A549 (cell line): ENCODE measurements at regions not wholly inside any gene's neighbourhood (a gene's known extent, or its start where the extent isn't known, plus 50 kb on each side); places are given as distances from the start of the nearest gene placed in this dataset.

Source experiments
- ATAC-seq, 2 experiments: fragments of 200-7000 bp in 1 of 2; fragments of >200 bp in 1 of 2; cut with Nextera tagmentation in 1 of 2; cut with Tn5 transposase in 1 of 2; 3 replicates each; pipeline versions ENCODE4 v1.8.0 to v1.9.1; 2018 to 2020; ENCODE audit warnings: mild to moderate bottlenecking in 1 of 2, moderate library complexity in 1 of 2
- CTCF ChIA-PET: fragments of 300-600 bp; sonication (Branson Sonifier 250); formaldehyde crosslinking; extraction: SDS; loops from one replicate; lab custom pipeline; 2021; ENCODE audit warnings: antibody characterized with exemption, inconsistent platforms; lab: Yijun Ruan, JAX
- POLR2A ChIA-PET: fragments of 350-600 bp; formaldehyde crosslinking; extraction: SDS; loops from one replicate; lab custom pipeline; 2021; ENCODE audit warnings: antibody characterized with exemption, inconsistent platforms; lab: Yijun Ruan, JAX
- DNase-seq, 2 experiments: peaks; one replicate each; pipeline versions ENCODE4 v3.0.0 to v3.0.0-alpha.2; 2011 to 2016; ENCODE audit warnings: low read depth in 1 of 2, low spot score in 1 of 2
- FAIRE-seq: peaks from 2 replicates; lab custom pipeline; 2011; peaks lifted over from hg19 to GRCh38; lab: Jason Lieb, UNC
- H3K27ac ChIP-seq, 2 experiments: fragments of >200 bp; sonication (Bioruptor Twin); formaldehyde crosslinking; 3 replicates each; pipeline ENCODE4 v1.5.1; 2016 to 2017
- H3K4me1 ChIP-seq: fragments of >200 bp; sonication (Bioruptor Twin); formaldehyde crosslinking; 3 replicates; pipeline ENCODE4 v1.6.1; 2016
- H3K4me2 ChIP-seq: fragments of >200 bp; sonication (Bioruptor Twin); formaldehyde crosslinking; 3 replicates; pipeline ENCODE4 v1.6.1; 2016
- H3K4me3 ChIP-seq: fragments of >200 bp; sonication (Bioruptor Twin); formaldehyde crosslinking; 3 replicates; pipeline ENCODE4 v1.5.1; 2016
- H3K9me3 ChIP-seq: fragments of >200 bp; sonication (Bioruptor Twin); formaldehyde crosslinking; 3 replicates; pipeline ENCODE4 v1.6.1; 2016
- CEBPB ChIP-seq, 2 experiments: fragments of >200 bp in 1 of 2; sonication (Bioruptor Twin) in 1 of 2; formaldehyde crosslinking in 1 of 2; IDR thresholded peaks; 2 replicates each; pipeline ENCODE4 v1.6.1; 2012 to 2016
- CHD2 ChIP-seq: fragments of 150-350 bp; IDR thresholded peaks from 2 replicates; pipeline ENCODE4 v1.6.1; 2014; ENCODE audit warnings: low read length; ENCODE audit not compliant: partially characterized antibody
- EHMT2 ChIP-seq: fragments of 200-600 bp; sonication (generic); IDR thresholded peaks from 2 replicates; pipeline ENCODE4 v1.6.1; 2016; ENCODE audit warnings: antibody characterized with exemption, low read depth, mild to moderate bottlenecking, moderate library complexity
- ESRRA ChIP-seq: fragments of 150-350 bp; IDR thresholded peaks from 2 replicates; pipeline ENCODE4 v1.6.1; 2014; ENCODE audit warnings: mild to moderate bottlenecking, low read length, borderline replicate concordance
- FOSL2 ChIP-seq, 2 experiments: fragments of 450-650 bp in 1 of 2; fragments of >200 bp in 1 of 2; sonication (Bioruptor Twin) in 1 of 2; formaldehyde crosslinking; IDR thresholded peaks; 2 replicates each; pipeline versions ENCODE4 v1.5.0 to v1.6.1; 2016 to 2020; ENCODE audit warnings: mild to moderate bottlenecking in 1 of 2, moderate library complexity in 1 of 2
- HOXB13 ChIP-seq: fragments of 250-450 bp; sonication (Bioruptor Pico); IDR thresholded peaks from 2 replicates; pipeline ENCODE4 v1.5.0; 2020; ENCODE audit warnings: low read depth, mild to moderate bottlenecking, moderate library complexity
- JUNB ChIP-seq: fragments of >200 bp; sonication (Bioruptor Twin); formaldehyde crosslinking; IDR thresholded peaks from 2 replicates; pipeline ENCODE4 v1.6.1; 2016
- KDM5A ChIP-seq: fragments of 200-600 bp; sonication (generic); IDR thresholded peaks from 2 replicates; pipeline ENCODE4 v1.6.1; 2016; ENCODE audit warnings: antibody characterized with exemption, mild to moderate bottlenecking
- MAFK ChIP-seq: fragments of 450-650 bp; IDR thresholded peaks from 2 replicates; pipeline ENCODE4 v1.6.1; 2014; ENCODE audit not compliant: partially characterized antibody
- MAZ ChIP-seq: fragments of 150-350 bp; IDR thresholded peaks from 2 replicates; pipeline ENCODE4 v1.6.1; 2014; ENCODE audit warnings: antibody characterized with exemption, low read depth, low read length, borderline replicate concordance
- MYC ChIP-seq: IDR thresholded peaks from 2 replicates; pipeline ENCODE4 v1.6.1; 2012; ENCODE audit warnings: mild to moderate bottlenecking, inconsistent platforms, low read length, improper control_type of control experiment, borderline replicate concordance
- NPAS2 ChIP-seq: fragments of 250-450 bp; sonication (Bioruptor Pico); IDR thresholded peaks from 2 replicates; pipeline ENCODE4 v1.8.0; 2022; ENCODE audit warnings: mild to moderate bottlenecking, moderate library complexity, borderline replicate concordance
- NR3C1 ChIP-seq: fragments of >200 bp; sonication (Bioruptor Twin); formaldehyde crosslinking; IDR thresholded peaks from 3 replicates; pipeline ENCODE4 v1.6.1; 2017
- PHF8 ChIP-seq: fragments of 200-600 bp; sonication (generic); IDR thresholded peaks from 2 replicates; pipeline ENCODE4 v1.6.1; 2016; ENCODE audit warnings: low read depth, mild to moderate bottlenecking, antibody characterized with exemption, moderate library complexity, borderline replicate concordance
- POLR2A ChIP-seq: IDR thresholded peaks from 2 replicates; pipeline ENCODE4 v1.6.1; 2012; ENCODE audit warnings: mild to moderate bottlenecking, low read length
- RCOR1 ChIP-seq: fragments of 150-350 bp; IDR thresholded peaks from 2 replicates; pipeline ENCODE4 v1.6.1; 2014; ENCODE audit warnings: antibody characterized with exemption, low read length, low read depth
- RFX5 ChIP-seq: fragments of 450-650 bp; IDR thresholded peaks from 2 replicates; pipeline ENCODE4 v1.7.1; 2014; ENCODE audit warnings: antibody characterized with exemption, mild to moderate bottlenecking, moderate library complexity
- SMC3 ChIP-seq: fragments of >200 bp; sonication (Bioruptor Twin); formaldehyde crosslinking; IDR thresholded peaks from 3 replicates; pipeline ENCODE4 v1.6.1; 2018; ENCODE audit warnings: inconsistent platforms
- SREBF2 ChIP-seq: fragments of 450-650 bp; IDR thresholded peaks from 2 replicates; pipeline ENCODE4 v1.6.1; 2014; ENCODE audit warnings: mild to moderate bottlenecking, moderate library complexity
- TFCP2L1 ChIP-seq: fragments of 250-450 bp; sonication (Bioruptor Pico); IDR thresholded peaks from 2 replicates; pipeline ENCODE4 v1.5.0; 2021; ENCODE audit warnings: mild to moderate bottlenecking
- ZNF302 ChIP-seq: fragments of 250-450 bp; sonication (Bioruptor Pico); IDR thresholded peaks from 2 replicates; pipeline ENCODE4 v1.9.0; 2021; ENCODE audit warnings: inconsistent platforms, mild to moderate bottlenecking, moderate library complexity
- WGBS: methylation state at CpG from one replicate; pipeline ENCODE4 v1.1.6; 2017; ENCODE audit errors: missing lambda C conversion rate; 5-methylcytosine and 5-hydroxymethylcytosine counted together
- TF ChIP-seq, protein P1 (sequence below): IDR thresholded peaks from 2 replicates; pipeline ENCODE4 v1.6.1; 2012
- TF ChIP-seq, protein P2 (sequence below): fragments of >200 bp; sonication (Bioruptor Twin); formaldehyde crosslinking; IDR thresholded peaks from 3 replicates; pipeline ENCODE4 v1.6.1; 2016
- TF ChIP-seq, protein P3 (sequence below): fragments of >200 bp; sonication (Bioruptor Twin); formaldehyde crosslinking; IDR thresholded peaks from 2 replicates; pipeline ENCODE4 v1.6.1; 2016
- TF ChIP-seq, protein P4 (sequence below): fragments of 250-450 bp; sonication (Bioruptor Pico); IDR thresholded peaks from 2 replicates; pipeline ENCODE4 v1.5.0; 2020; ENCODE audit warnings: low read depth, mild to moderate bottlenecking, moderate library complexity
- TF ChIP-seq, protein P5 (sequence below): fragments of 450-650 bp; IDR thresholded peaks from 2 replicates; pipeline ENCODE4 v1.6.1; 2014; ENCODE audit warnings: antibody characterized with exemption

DNA sequence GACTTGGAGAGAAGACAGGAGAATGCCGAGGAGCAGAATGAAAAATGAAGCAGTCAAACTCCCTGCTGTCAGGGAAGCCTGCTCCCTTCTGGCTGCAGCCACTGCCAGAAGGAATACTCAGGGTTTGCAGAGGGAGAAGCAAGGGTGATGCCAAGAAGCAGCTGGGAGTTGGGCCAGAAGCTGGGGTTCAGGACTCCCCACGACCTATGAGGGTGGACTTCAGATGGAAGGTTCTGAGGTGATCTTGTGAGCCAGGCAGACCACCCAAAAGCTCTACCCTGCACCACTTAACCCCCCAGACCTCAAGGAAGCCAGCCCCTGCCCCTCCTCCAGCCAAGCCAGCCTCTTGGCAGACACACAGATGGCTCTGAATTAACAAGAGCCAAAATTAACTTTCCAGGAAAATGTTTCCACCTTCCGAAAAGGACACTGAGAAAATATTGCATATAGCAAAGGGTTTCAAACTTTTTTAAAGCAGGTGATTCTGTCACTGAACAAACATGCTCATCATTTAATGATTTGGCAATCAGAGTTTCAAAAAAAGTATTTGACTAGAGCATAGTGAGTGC lies 126.0 kb upstream of the ERCC4 start (continued):
- TF ChIP-seq HOXB13: no peak
- no peak for TF ChIP-seq FOSL2 (IDR thresholded peaks at IDR 0.05)
- TF ChIP-seq FOSL2 (CRISPR knock-in tag; IDR thresholded peaks at IDR 0.05): no peak
- TF ChIP-seq, protein P1, sequence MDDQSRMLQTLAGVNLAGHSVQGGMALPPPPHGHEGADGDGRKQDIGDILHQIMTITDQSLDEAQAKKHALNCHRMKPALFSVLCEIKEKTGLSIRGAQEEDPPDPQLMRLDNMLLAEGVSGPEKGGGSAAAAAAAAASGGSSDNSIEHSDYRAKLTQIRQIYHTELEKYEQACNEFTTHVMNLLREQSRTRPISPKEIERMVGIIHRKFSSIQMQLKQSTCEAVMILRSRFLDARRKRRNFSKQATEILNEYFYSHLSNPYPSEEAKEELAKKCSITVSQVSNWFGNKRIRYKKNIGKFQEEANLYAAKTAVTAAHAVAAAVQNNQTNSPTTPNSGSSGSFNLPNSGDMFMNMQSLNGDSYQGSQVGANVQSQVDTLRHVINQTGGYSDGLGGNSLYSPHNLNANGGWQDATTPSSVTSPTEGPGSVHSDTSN: no peak
- no peak for TF ChIP-seq NPAS2 (CRISPR knock-in tag)
- TF ChIP-seq, all 56 proteins: peak for 0

DNA sequence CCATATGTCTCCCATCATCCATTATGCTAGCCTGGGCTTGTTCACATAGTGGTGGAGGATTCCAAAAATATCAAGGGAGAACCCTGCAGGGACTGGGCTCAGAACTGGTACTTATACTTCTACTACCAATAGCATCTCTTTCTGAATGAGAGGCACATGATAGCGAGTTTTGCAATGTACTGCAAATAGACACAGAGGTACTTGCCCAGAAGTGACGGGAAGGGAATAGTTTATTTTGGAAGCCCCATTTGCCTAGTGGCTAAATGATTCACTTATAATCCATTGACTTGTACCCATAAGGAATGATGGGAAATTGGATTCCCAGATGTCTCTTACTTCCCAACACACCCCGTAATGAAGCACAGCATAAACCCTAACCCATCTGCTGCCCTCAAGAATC lies 124.8 kb upstream of the ERCC4 start:
- DNase-seq (no peak), FAIRE-seq (no peak), ATAC-seq (no peak)
- Histone ChIP-seq H3K4me2 (no peak overlapping the region), H3K4me3 (no peak overlapping the region), H3K27ac (no peak overlapping the region), H3K9me3 (no peaks in the 10 kb centered on the region), H3K4me1 (no peaks in the 10 kb centered on the region)
- CTCF ChIA-PET: no interaction called here
- POLR2A ChIA-PET: no interaction called here
- TF ChIP-seq KDM5A: no peak
- no peak for TF ChIP-seq ESRRA
- no peak for TF ChIP-seq TFCP2L1 (CRISPR knock-in tag)
- no peak for TF ChIP-seq CHD2
- no peak for TF ChIP-seq POLR2A
- TF ChIP-seq CEBPB (IDR thresholded peaks at IDR 0.05): no peak
- no peak for TF ChIP-seq NR3C1
- no peak for TF ChIP-seq MYC
- TF ChIP-seq SMC3: no peak
- no peak for TF ChIP-seq NPAS2 (CRISPR knock-in tag)
- TF ChIP-seq, protein P2, sequence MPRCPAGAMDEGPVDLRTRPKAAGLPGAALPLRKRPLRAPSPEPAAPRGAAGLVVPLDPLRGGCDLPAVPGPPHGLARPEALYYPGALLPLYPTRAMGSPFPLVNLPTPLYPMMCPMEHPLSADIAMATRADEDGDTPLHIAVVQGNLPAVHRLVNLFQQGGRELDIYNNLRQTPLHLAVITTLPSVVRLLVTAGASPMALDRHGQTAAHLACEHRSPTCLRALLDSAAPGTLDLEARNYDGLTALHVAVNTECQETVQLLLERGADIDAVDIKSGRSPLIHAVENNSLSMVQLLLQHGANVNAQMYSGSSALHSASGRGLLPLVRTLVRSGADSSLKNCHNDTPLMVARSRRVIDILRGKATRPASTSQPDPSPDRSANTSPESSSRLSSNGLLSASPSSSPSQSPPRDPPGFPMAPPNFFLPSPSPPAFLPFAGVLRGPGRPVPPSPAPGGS: no peak
- no peak for TF ChIP-seq MAZ
- TF ChIP-seq FOSL2 (IDR thresholded peaks at IDR 0.05): no peak
- no peak for TF ChIP-seq FOSL2 (CRISPR knock-in tag; IDR thresholded peaks at IDR 0.05)
- TF ChIP-seq RCOR1: no peak
- TF ChIP-seq, protein P3, sequence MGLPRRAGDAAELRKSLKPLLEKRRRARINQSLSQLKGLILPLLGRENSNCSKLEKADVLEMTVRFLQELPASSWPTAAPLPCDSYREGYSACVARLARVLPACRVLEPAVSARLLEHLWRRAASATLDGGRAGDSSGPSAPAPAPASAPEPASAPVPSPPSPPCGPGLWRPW: no peak
- WGBS: 2% methylated on average over 3 of the region's 3 CpGs

DNA sequence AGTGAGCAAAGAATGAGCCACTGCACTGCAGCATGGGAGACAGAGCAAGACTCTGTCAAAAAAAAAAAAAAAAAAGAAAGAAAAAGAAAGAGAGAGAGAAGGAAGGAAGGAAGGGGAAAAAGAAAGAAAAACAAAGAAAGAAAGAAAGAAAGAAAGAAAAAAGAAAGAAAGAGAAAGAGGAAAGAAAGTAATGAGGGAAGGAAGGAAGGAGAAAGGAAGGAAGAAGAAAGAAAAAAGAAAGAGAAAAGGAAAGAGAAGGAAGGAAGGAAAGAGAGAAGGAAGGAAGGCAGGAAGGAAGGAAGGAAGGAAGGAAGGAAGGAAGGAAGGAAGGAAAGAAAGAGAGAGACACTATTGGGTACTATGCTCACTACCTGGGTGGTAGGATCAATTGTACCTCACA lies 122.2 kb upstream of the ERCC4 start:
- ATAC-seq (no peak), DNase-seq (no peak), FAIRE-seq (no peak)
- H3K4me3 ChIP-seq: no peak overlapping the region
- no peak for TF ChIP-seq JUNB
- TF ChIP-seq POLR2A: no peak
- no peak for TF ChIP-seq ESRRA
- TF ChIP-seq CEBPB (IDR thresholded peaks at IDR 0.05): no peak
- no peak overlapping the region for H3K27ac ChIP-seq
- no peaks in the 10 kb centered on the region for H3K9me3 ChIP-seq
- ChIA-PET CTCF (no interaction called here), POLR2A (no interaction called here)
- H3K4me1 ChIP-seq: no peaks in the 10 kb centered on the region
- no peak overlapping the region for H3K4me2 ChIP-seq

DNA sequence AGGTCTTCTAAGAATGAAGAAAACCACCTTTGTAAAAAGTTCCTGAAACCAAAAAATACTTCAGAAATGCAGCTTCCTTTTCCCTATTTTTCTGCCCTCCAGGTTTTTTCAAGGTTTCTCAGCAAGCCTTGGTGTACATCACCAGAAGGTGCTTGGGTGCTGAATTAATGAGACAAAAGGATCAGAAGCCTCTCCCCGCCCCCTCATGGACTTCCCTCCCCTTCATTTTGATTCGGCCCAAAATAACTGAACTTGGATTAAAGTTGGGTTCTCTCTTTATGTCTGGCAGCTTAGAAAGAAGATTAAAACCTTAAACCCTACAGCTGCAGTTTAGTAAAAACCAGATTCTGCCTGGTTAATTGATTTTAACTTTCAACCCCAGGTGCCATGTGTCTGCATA lies 121.7 kb upstream of the ERCC4 start:
- no peak overlapping the region for H3K4me2 ChIP-seq
- TF ChIP-seq RFX5: no peak
- no peak for TF ChIP-seq PHF8
- no peak for TF ChIP-seq MAFK
- TF ChIP-seq SREBF2: no peak
- no peak for TF ChIP-seq ESRRA
- TF ChIP-seq SMC3: no peak
- TF ChIP-seq KDM5A: no peak
- TF ChIP-seq ZNF302: no peak
- no peak for TF ChIP-seq NR3C1
- TF ChIP-seq, protein P3: no peak
- no peak for TF ChIP-seq EHMT2
- TF ChIP-seq, protein P4, sequence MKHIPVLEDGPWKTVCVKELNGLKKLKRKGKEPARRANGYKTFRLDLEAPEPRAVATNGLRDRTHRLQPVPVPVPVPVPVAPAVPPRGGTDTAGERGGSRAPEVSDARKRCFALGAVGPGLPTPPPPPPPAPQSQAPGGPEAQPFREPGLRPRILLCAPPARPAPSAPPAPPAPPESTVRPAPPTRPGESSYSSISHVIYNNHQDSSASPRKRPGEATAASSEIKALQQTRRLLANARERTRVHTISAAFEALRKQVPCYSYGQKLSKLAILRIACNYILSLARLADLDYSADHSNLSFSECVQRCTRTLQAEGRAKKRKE (CRISPR knock-in tag): no peak
- TF ChIP-seq POLR2A: no peak
- TF ChIP-seq CEBPB (IDR thresholded peaks at IDR 0.05): no peak
- TF ChIP-seq, protein P5, sequence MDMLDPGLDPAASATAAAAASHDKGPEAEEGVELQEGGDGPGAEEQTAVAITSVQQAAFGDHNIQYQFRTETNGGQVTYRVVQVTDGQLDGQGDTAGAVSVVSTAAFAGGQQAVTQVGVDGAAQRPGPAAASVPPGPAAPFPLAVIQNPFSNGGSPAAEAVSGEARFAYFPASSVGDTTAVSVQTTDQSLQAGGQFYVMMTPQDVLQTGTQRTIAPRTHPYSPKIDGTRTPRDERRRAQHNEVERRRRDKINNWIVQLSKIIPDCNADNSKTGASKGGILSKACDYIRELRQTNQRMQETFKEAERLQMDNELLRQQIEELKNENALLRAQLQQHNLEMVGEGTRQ: no peak
- CTCF ChIA-PET: interaction anchor here (1.5 kb wide), 1 partner anchor 12 kb away, joined by 5 read pairs; no protein-coding TSS in a partner anchor
- no peak for DNase-seq
- WGBS: 2% methylated on average over 2 of the region's 2 CpGs
- no peak for FAIRE-seq
- no peak for ATAC-seq
- H3K4me1 ChIP-seq: no peaks in the 10 kb centered on the region
- no peak overlapping the region for H3K27ac ChIP-seq
- POLR2A ChIA-PET: no interaction called here
- no peak overlapping the region for H3K4me3 ChIP-seq
- H3K9me3 ChIP-seq: no peaks in the 10 kb centered on the region
